Ascending aorta (tissue), 2 donors: ENCODE measurements at regions not wholly inside any gene's neighbourhood (a gene's known extent, or its start where the extent isn't known, plus 50 kb on each side); places are given as distances from the start of the nearest gene placed in this dataset.

Experiments
- DNase-seq, 2 donors: peaks; one replicate each; pipeline ENCODE4 v3.0.0-alpha.2; 2019; ENCODE audit warnings: low spot score in 2 of 2
- H3K27ac ChIP-seq, 2 donors: fragments of 200-600 bp; sonication (generic); one replicate each; pipeline ENCODE4 v1.5.1; 2016 to 2017; ENCODE audit warnings: mild to moderate bottlenecking in 1 of 2
- H3K27me3 ChIP-seq: fragments of 200-600 bp; sonication (generic); one replicate; pipeline ENCODE4 v1.5.1; 2017
- H3K36me3 ChIP-seq, 2 donors: fragments of 200-600 bp; sonication (generic); one replicate each; pipeline ENCODE4 v1.5.1; 2016
- H3K4me1 ChIP-seq, 2 donors: fragments of 200-600 bp; sonication (generic); one replicate each; pipeline ENCODE4 v1.5.1; 2016 to 2017; ENCODE audit warnings: mild to moderate bottlenecking in 1 of 2
- H3K4me3 ChIP-seq, 2 donors: fragments of 200-600 bp; sonication (generic); one replicate each; pipeline ENCODE4 v1.5.1; 2016 to 2017; ENCODE audit warnings: mild to moderate bottlenecking in 1 of 2
- H3K9me3 ChIP-seq, 2 donors: fragments of 200-600 bp; sonication (generic); one replicate each; pipeline ENCODE4 v1.5.1; 2016
- CTCF ChIP-seq, 3 experiments: fragments of 200-600 bp in 2 of 3; fragments of 450-650 bp in 1 of 3; sonication (generic) in 2 of 3; IDR thresholded peaks; one replicate each; pipeline ENCODE4 v1.5.1; 2016 to 2019; ENCODE audit warnings: antibody characterized with exemption in 3 of 3, mild to moderate bottlenecking in 1 of 3, moderate library complexity in 1 of 3
- intact Hi-C: fragments of 100-400 bp; cut with DNase I; formaldehyde crosslinking; loops from one replicate; pipeline ENCODE4 v1.15.1; 2023

- Histone ChIP-seq H3K36me3 (no peaks in the 10 kb centered on the region), H3K27ac (no peak overlapping the region), H3K9me3 (no peaks in the 10 kb centered on the region), H3K4me3 (no peak overlapping the region), H3K27me3 (no peaks in the 10 kb centered on the region), H3K4me1 (no peaks in the 10 kb centered on the region)
- no peak for DNase-seq
- TF ChIP-seq CTCF (IDR thresholded peaks at IDR 0.05), result no peak
- intact Hi-C loops, result loop anchor here (5.0 kb wide), 1 partner anchor 50 kb away; the partner anchor contains the start of gene CABCOCO1
Observed at GRCh38 chr10:61612450-61612849, 50.3 kb upstream of the CABCOCO1 start.

GRCh38 chr10:61612009-61612408 lies 50.7 kb upstream of the CABCOCO1 start:
- no peaks in the 10 kb centered on the region for H3K27me3 ChIP-seq
- no peak overlapping the region for H3K27ac ChIP-seq
- no peak overlapping the region for H3K4me3 ChIP-seq
- TF ChIP-seq CTCF (IDR thresholded peaks at IDR 0.05), result no peak
- no peaks in the 10 kb centered on the region for H3K9me3 ChIP-seq
- H3K4me1 ChIP-seq, result no peaks in the 10 kb centered on the region
- DNase-seq, result no peak
- H3K36me3 ChIP-seq, result no peaks in the 10 kb centered on the region
- intact Hi-C loops, result loop anchor here (5.0 kb wide), 1 partner anchor 50 kb away; the partner anchor contains the start of gene CABCOCO1

GRCh38 chr10:61609701-61610100 lies 53.0 kb upstream of the CABCOCO1 start:
- DNase-seq, result no peak
- H3K4me3 ChIP-seq, result no peak overlapping the region
- H3K4me1 ChIP-seq, result no peaks in the 10 kb centered on the region
- no peaks in the 10 kb centered on the region for H3K27me3 ChIP-seq
- TF ChIP-seq CTCF (IDR thresholded peaks at IDR 0.05), result no peak
- H3K36me3 ChIP-seq, result no peaks in the 10 kb centered on the region
- no peaks in the 10 kb centered on the region for H3K9me3 ChIP-seq
- no peak overlapping the region for H3K27ac ChIP-seq
- intact Hi-C loops, result loop anchor here (5.0 kb wide), 1 partner anchor 53 kb away; the partner anchor contains the start of gene CABCOCO1

- H3K27me3 ChIP-seq, result no peaks in the 10 kb centered on the region
- TF ChIP-seq CTCF (IDR thresholded peaks at IDR 0.05), result no peak
- no peak overlapping the region for H3K4me3 ChIP-seq
- no peaks in the 10 kb centered on the region for H3K9me3 ChIP-seq
- no peak overlapping the region for H3K27ac ChIP-seq
- DNase-seq, result no peak
- no peaks in the 10 kb centered on the region for H3K4me1 ChIP-seq
- no peaks in the 10 kb centered on the region for H3K36me3 ChIP-seq
- intact Hi-C loops, result no loop called here
Observed at GRCh38 chr10:61608255-61609033, 54.3 kb upstream of the CABCOCO1 start.

GRCh38 chr10:61606959-61607907 lies 55.5 kb upstream of the CABCOCO1 start:
- peak in 2 of 3 experiments; percentile 32 to 46 for TF ChIP-seq CTCF (IDR thresholded peaks at IDR 0.05)
- Histone ChIP-seq H3K27me3 (no peaks in the 10 kb centered on the region), H3K36me3 (no peaks in the 10 kb centered on the region), H3K4me3 (no peak overlapping the region), H3K27ac (no peak overlapping the region), H3K4me1 (no peaks in the 10 kb centered on the region), H3K9me3 (no peaks in the 10 kb centered on the region)
- no peak for DNase-seq
- intact Hi-C loops, result no loop called here
